GM19372 (cell line): ENCODE measurements at regions not wholly inside any gene's neighbourhood (a gene's known extent, or its start where the extent isn't known, plus 50 kb on each side); places are given as distances from the start of the nearest gene placed in this dataset.

ENCODE experiments used
- ATAC-seq: cut with Tn5 transposase; IDR thresholded peaks from one replicate; pipeline ENCODE4 v1.9.1; 2021; ENCODE audit warnings: mild to moderate bottlenecking, low read depth, moderate library complexity; ENCODE audit not compliant: unreplicated experiment

- no peak for ATAC-seq
Observed at GRCh38 chr21:35268261-35268660, 219.2 kb upstream of the RUNX1 start.

GRCh38 chr21:35266546-35266945 lies 217.4 kb upstream of the RUNX1 start:
- ATAC-seq: no peak

GRCh38 chr21:35265170-35265877 lies 216.2 kb upstream of the RUNX1 start:
- no peak for ATAC-seq

- ATAC-seq: no peak
Observed at GRCh38 chr21:35259457-35259856, 210.4 kb upstream of the RUNX1 start.

- no peak for ATAC-seq
Observed at GRCh38 chr21:35258521-35258920, 209.4 kb upstream of the RUNX1 start.

GRCh38 chr21:35257413-35257812 lies 208.3 kb upstream of the RUNX1 start:
- ATAC-seq: no peak

GRCh38 chr21:35256468-35256988 lies 207.4 kb upstream of the RUNX1 start:
- no peak for ATAC-seq

GRCh38 chr21:35254765-35255138 lies 205.7 kb upstream of the RUNX1 start:
- no peak for ATAC-seq

GRCh38 chr21:35254006-35254764 lies 205.1 kb upstream of the RUNX1 start:
- ATAC-seq: no peak

- ATAC-seq: no peak
Observed at GRCh38 chr21:35252831-35253230, 203.7 kb upstream of the RUNX1 start.

- no peak for ATAC-seq
Observed at GRCh38 chr21:35249636-35250035, 200.5 kb upstream of the RUNX1 start.

- ATAC-seq: no peak
Observed at GRCh38 chr21:35245879-35246278, 196.8 kb upstream of the RUNX1 start.

- no peak for ATAC-seq
Observed at GRCh38 chr21:35244514-35244913, 195.4 kb upstream of the RUNX1 start.

GRCh38 chr21:35243171-35243570 lies 194.1 kb upstream of the RUNX1 start:
- no peak for ATAC-seq

GRCh38 chr21:35239811-35240219 lies 190.7 kb upstream of the RUNX1 start:
- ATAC-seq: no peak

GRCh38 chr21:35238119-35238518 lies 189.0 kb upstream of the RUNX1 start:
- no peak for ATAC-seq

- no peak for ATAC-seq
Observed at GRCh38 chr21:35237287-35237686, 188.2 kb upstream of the RUNX1 start.

GRCh38 chr21:35236090-35236489 lies 187.0 kb upstream of the RUNX1 start:
- no peak for ATAC-seq

GRCh38 chr21:35234725-35235124 lies 185.6 kb upstream of the RUNX1 start:
- ATAC-seq: no peak

- ATAC-seq: no peak
Observed at GRCh38 chr21:35233756-35234155, 184.7 kb upstream of the RUNX1 start.

- no peak for ATAC-seq
Observed at GRCh38 chr21:35232545-35233176, 183.6 kb upstream of the RUNX1 start.
